Fibroblast of skin of left biceps (primary cell): ENCODE measurements at regions not wholly inside any gene's neighbourhood (a gene's known extent, or its start where the extent isn't known, plus 50 kb on each side); places are given as distances from the start of the nearest gene placed in this dataset.

Experiments
- DNase-seq, 2 experiments: peaks; one replicate each; pipeline ENCODE4 v3.0.0-alpha.2; 2013; ENCODE audit warnings: low read depth in 2 of 2

- no peak for DNase-seq
Measured at GRCh38 chr11:122177238-122177637, 61.2 kb upstream of the BLID start.

GRCh38 chr11:122176651-122177050 lies 60.6 kb upstream of the BLID start:
- no peak for DNase-seq

GRCh38 chr11:122175306-122175705 lies 59.3 kb upstream of the BLID start:
- no peak for DNase-seq

GRCh38 chr11:122173587-122173986 lies 57.6 kb upstream of the BLID start:
- DNase-seq: no peak

GRCh38 chr11:122173074-122173450 lies 57.0 kb upstream of the BLID start:
- no peak for DNase-seq

- no peak for DNase-seq
Measured at GRCh38 chr11:122172352-122173073, 56.5 kb upstream of the BLID start.

GRCh38 chr11:122170815-122171475 lies 54.9 kb upstream of the BLID start:
- DNase-seq: no peak

GRCh38 chr11:122168218-122168617 lies 52.2 kb upstream of the BLID start:
- no peak for DNase-seq

- DNase-seq: peak; percentile 58 to 61
Measured at GRCh38 chr11:122167100-122167499, 51.1 kb upstream of the BLID start.

- DNase-seq: no peak
Measured at GRCh38 chr11:122165607-122166371, 49.8 kb upstream of the BLID start.
